ENCODE measurements at regions not wholly inside any gene's neighbourhood (a gene's known extent, or its start where the extent isn't known, plus 50 kb on each side); places are given as distances from the start of the nearest gene placed in this dataset.
A peak's percentile ranks its signal among the peaks of the same experiment; 100 is the strongest.

DNA sequence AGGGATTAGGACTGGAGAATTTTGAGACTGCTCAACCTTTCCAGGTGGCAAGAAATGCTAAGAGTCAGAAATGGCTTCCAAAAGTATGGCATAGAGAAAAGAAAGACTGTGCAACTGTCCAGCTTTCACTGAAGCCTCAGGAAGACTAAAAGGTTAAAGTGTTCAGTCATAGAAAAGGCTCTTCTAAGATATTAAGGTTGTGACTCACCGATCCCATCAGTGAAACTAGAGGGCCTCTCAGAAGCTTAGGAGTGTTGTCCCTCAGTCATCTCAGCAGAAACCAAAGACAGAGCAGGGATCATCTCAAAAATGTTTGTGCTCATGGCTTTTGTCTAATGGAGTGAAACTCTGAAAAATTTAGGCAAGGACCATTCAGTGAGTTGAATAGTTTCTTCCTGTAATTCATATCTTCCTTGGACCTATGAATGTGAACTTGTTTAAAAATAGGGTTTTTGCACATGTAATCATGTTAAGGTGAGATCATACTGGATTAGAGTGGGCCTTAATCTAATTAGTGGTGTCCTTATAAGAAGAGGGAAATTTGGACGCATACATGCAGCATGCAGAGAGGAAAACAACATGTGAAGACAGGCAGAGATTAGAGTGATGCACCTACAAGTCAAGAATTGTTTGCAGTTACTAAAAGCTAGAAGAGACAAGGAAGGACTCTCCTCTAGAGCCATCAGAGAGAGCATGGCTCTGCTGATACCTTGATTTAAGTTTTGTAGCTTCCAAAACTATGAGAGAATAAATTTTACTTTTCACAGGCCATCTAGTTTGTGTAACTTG, 71.3 kb downstream of the RPE65 start:
- peak; percentile 61 for DNase-seq

DNA sequence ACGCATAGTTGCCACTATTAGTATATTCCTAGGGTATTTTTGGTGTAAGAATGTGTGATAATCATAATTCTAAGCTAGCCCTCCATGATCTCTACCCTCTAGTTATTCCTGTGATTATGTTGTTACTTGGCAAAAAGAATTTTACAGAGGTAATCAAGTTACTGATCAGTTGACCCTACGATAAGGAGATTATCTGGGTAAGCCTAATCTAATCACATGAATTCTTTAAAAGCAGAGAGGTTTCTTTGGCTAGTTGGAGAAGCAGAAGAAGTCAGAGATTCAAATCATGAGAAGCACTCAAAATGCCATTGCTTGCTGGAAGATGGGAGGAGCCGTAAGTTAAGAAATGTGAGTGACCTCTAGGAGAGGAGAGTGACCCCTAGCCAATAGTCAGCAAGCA, 72.7 kb downstream of the RPE65 start:
- no peak for DNase-seq

DNA sequence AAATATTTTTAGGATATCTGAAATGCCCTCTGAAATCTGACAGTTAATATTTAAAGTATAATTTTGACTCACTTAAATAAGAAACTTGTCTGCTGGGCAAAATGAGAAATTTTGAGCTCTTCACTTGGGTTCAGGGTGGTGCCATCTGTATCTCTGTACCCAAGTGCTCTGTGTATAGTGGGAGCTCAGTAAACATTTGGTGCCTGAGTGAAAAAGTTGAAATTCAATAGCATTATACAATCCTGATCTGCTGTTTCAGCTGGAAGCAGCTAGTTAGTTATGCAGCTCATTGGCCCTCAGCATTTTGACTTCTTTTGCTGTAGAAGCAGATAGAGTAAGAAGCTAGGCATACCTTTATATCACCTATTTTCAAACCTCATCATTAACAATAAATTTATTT, 73.3 kb downstream of the RPE65 start:
- DNase-seq = no peak

DNA sequence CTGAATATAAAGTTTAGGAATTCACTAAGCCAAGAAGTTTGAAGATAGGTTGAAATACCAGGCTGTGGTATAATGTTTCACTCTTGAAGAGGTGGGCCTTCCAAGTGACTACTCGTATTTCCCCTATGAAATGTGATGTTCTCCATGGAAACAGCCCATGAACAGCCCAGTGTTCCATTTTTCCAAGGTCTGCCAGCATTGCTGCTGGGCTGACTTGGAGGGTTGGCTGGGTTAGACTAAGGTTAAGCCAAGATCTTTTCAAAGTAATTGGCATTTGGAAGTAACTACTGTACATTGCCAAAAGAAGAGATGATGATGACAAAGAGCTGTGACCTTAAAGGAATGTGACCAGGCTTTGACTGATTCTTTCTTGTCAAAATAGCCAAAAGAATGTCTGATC, 73.8 kb downstream of the RPE65 start:
- DNase-seq = no peak

DNA sequence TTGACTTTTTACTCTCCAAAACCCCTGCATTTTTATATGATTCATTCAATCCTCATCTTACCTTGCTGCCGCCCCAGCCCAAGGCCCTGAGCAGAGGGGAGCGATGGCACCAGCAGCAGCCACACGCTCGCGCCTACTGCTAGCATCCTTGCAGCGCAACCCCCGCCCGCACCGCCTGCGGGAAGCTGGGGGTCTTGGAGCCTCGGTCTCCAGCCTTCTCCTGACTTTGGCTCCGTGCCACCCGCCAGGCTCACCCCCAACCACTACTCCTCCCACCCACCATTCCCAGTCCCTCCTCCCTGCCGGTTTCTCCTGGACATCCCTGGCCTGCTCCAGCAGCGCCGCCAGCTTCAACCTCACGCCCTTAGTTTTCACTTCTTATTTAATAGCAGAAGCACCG, 76.6 kb downstream of the RPE65 start:
- DNase-seq = no peak

DNA sequence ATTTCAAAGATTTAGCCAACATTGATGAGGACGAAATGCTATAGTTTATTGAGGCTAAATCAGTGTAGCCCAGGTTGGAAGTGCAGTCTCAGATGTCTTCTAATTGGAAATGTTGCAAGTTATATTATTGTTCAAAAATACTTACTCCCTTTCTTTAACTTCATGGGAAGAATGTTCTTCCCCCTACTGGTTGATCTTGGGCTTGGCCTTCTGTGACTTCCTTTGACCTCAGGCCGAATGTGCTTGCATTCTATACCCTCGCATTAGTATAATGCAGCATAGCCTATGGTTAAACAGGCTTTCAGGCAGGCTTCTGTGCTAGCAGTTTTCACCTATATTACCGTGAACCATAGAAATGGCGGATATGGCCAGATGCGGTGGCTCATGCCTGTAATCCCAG, 77.3 kb downstream of the RPE65 start:
- peak; percentile 25 for DNase-seq

DNA sequence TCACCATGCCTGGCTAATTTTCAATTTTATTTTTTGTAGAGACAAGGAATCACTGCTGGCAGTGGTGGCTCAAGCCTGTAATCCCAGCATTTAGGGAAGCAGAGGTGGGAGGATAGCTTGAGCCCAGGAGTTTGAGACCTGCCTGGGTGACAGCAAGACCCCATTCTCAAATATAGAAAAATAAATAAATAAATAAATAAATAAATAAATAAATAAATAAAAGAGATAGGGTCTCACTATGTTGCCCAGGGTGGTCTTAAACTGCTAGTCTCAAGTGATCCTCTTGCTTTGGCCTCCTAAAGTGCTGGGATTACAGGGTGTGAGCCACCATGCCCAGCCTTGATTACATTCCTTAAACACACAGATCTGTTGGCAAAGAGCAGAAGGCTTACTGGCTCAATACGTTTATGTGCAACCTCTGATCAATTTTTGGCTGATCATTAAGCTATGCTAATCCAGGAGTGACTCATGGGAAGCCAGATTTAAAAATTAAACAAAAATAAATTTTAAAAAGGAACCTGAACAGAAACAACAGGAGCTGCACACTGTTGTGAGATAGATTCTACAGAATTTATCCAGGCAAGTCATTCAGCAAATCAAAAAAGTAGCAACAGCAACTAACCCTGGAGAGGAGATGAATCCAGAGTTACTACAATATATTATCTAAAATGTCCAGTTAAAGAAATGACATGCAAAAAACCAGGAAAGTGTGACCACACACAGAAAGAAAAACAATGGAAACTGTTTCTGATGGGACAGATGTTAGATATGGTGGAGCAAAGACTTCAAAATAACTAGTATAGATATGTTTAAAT, 79.4 kb downstream of the RPE65 start:
- DNase-seq = no peak

DNA sequence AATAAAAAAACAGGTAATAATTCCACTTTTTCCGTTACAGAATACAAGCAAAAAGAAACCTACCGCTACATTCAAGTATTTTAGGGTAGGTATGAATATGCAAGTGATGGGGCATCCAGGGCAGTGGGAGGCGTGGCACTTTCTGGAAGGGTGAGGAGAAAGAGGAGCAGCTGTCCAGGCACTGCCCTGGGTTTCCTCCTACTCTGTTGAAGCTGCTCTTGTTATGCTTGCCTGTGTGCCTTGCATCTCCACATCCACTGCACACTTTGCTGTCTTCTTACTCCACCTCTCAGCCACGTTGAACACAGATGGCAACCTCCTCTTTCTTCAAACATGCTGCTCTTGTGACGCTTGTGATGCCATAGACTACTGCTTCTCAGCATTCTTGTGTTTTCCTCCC, 83.2 kb downstream of the RPE65 start:
- DNase-seq = no peak

DNA sequence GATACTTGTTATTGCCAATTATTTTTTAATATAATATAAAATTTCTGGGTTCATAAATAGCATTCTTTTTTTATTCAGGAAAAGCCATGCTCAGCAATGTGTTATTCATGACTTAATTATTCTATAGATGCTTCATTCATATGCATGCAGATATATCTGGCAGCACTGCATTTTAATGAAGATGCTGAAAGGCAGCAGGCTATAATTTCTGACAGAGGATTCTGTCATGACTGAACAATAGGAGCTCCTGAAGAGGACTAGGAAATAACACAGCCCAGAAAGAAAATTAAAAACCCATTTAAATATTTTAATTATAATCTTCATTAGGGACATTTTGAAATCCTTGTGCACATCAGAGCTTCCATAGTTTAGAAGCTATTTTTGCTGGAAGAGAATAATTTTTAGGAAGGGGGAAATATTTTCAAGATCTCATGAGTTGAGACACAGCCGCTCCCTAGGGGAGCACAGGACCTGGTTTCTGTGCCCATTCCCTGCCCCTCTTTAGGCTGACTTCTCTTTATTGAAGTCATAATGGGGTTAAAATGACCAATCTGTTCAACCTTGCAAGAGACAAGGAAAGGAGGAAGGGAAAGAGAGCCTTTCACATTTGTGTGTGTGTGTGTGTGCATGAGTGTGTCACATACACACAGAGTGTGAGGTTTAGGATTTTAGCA, 83.9 kb downstream of the RPE65 start:
- DNase-seq = no peak

DNA sequence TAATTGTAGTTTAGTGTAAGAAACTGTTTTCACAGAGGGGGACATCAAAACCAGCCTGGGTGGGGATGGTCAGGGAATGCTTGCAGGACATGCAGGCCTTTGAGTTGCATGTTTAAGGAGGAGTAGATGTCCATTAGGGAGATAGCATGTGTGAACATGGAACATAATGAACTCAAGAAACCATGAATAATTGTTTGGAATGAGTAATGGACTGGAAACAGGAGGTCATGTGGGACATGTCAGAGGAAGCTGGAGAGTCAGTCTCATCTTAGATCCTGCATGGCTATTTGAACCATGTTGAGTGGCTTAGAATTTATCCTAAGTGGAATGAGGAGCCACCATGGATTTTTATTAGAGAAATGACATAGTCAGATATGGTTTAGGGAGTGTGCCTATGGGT, 86.4 kb downstream of the RPE65 start:
- peak; percentile 11 for DNase-seq

DNA sequence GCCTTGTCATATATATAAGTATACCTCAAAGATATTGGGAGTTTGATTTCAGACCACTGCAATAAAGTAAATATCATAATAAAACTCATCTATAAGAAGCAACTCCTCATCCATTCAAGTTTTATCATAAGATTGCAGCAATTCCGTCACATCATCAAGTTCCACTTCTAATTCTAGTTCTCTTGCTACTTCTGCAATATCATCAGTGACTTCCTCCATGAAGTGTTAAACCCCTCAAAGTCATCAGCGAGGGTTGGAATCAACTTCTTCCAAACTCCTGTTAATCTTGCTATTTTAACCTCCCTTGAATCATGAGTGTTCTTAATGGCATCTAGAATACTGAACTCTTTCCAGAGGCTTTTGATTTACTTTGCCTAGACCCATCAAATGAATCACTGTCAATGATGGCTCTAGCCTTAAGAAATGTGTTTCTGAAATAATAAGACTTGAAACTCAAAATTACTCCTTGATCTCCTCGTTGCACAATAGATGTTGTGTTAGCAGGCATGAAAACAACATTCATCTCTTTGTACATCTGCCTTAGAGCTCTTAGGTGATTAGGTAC, 88.3 kb downstream of the RPE65 start:
- no peak for DNase-seq

DNA sequence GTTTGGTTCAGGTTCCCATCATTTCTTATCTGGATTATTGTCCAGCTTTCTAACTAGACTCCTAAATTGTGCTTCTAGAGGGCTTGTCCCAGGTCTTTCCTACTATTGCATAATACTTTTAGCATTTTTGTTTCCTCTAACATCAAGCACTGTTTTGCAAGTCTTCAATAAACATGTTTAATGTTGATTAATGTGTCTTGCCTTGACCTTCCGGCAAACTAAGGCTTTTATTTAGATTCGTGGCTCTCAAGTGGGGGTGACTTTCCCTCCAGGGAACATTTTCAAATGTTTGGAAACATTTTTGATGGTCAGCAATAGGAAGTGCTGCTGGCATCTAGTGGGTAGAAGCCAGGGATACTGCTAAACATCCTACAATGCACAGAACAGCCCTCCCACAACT, 90.7 kb downstream of the RPE65 start:
- no peak for DNase-seq

DNA sequence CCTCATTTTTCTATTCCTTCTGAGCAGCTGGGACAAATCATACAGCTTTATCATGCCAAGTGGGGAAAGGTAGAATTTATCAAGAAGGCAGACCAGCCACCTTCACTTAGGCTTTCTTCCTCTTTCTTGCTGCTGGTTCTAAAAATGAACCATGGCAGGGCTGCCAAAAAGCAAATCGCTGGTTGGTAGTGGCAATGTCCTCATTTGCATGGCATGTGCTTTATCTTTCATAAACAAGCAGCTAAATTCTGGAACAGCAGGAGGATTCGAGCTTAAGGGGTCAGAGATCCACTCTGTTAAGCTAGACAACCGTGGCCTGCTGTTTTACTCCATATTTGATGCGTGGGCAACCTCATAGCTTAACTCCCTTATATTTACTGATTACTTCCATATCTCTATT, 91.3 kb downstream of the RPE65 start:
- DNase-seq = no peak

DNA sequence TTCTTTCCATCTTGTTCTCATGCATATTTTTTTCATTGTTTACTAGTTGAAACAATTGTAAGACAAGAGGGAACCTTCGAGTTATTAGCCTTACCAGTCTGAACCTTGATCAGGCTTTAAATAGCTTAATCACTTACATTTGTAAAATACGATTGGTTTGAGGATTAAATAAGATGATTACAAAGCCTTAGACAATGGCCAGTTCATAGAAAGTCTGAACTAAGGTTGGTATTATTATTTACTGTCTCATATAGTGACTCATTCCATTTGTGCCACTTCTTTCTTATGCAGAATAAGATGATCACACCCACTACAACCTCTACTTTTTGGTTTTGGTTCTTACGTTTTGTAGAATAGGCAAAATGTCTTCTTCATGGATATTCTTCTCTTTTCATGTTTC, 94.1 kb downstream of the RPE65 start:
- no peak for DNase-seq

DNA sequence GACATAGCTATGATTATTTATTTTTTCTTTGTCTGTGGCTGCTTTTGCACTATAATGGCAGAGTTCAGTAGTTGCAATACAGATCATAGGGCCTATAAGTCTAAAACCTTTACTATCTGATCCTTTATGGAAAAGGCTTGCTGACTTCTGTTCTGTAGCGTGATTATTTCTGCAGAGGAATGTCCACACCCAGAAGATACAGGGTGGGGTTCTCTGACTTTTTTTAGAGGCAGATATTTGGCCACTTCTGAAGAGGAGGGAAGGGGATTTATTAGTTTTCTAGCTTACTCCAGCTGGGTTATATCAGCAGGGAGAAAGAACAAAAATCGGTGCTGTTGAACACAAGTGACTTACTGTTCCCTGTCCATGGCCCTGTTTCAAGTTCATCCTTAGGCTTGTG, 97.6 kb downstream of the RPE65 start:
- no peak for DNase-seq

DNA sequence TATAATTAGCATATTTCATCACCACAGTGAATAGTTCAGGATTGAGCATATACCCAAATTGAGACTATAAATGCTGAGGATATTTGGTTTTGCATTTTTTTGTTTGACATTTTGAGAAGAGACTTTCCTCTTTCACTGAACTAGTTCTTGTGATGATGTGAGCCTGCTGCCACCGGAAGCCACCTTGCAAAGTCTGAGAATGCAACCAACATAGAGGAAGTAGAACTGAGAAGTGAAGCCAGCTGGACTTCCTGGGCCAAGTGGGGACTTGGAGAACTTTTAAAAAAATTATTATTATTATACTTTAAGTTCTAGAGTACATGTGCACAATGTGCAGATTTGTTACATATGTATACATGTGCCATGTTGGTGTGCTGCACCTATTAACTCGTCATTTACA, 102.3 kb downstream of the RPE65 start:
- no peak for DNase-seq

DNA sequence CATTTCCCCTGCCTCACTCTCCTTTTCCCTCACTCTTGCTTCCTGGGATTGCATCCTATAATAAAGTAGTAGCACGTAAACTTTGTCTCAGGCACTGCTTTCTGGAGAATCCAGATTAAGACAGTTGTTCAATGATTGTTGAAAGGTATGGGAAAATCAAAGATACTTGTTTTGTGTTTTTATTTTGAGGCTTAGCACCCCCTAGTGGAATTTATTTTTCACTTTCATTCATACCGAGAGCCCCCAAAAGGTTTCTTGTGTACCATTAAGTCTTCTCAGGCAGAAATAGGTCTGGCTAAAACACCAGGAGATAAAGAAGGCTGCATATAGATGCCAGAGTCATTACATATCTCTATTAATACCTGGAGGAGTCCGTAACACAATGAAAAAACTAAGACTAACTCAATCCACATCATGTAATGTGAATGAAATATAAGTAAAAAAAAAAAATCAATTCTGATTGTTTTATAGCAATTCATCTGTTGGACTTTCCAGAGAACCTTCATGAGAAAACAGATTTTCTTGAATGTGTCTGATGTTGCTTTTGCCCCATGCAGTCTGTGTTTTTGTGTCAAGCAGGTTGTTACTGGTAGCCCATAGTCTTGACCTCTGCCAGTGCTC, 103.5 kb downstream of the RPE65 start:
- peak; percentile 62 for DNase-seq

DNA sequence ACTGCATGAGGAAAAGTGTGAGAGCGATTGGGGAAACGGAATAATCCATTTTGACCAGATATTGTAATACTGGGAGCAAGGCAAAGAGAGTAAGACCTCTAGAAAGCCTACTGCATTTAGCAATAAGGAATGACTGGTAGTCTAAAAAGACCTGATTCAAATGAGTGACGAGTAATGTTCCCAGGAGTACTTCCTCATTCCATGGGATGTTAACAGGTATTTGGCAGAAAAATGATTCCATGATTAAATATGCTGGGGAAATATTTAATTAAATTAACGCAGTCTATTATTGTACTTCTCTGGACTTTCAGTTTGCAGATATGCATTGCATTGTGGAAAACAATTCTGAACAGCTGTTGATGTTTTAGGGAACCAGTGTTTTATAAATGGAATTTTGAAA, 105.5 kb downstream of the RPE65 start:
- DNase-seq = no peak

DNA sequence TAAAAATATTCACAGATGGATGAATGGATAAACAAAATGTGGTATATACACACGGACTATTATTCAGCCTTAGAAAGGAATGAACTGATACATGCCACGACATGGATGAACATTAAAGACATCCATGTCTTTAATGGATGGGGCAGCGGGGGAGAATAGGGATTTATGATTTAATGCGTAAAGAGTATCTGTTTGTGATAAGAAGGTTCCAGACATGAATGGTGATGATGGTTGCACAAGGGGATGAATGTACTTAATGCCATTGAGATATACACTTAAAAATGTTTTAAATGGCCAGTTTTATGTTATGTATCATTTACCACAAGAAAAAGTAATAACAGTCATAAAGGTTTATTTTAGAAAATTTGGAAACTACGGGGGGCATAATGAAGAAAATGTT, 108.6 kb upstream of the WLS start:
- no peak for DNase-seq

DNA sequence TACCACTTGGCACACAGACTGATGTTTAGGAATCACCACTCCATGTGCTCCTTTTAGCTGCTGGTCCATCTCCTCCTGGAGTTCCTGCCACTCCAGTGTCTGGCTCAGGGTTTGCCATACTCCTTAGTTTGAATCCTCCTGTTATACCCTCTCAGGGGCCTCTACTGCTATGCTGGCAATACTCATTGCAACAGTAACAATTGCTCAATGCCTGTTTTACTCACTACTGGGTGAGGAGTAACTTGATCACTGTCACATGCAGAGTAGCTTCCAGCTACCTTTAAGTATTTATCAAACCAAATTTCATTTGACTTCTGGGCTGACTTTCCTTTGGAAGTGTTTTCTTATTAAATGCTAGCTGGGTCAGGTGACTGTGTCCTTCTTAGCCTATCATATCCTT, 107.2 kb upstream of the WLS start:
- DNase-seq = no peak

DNA sequence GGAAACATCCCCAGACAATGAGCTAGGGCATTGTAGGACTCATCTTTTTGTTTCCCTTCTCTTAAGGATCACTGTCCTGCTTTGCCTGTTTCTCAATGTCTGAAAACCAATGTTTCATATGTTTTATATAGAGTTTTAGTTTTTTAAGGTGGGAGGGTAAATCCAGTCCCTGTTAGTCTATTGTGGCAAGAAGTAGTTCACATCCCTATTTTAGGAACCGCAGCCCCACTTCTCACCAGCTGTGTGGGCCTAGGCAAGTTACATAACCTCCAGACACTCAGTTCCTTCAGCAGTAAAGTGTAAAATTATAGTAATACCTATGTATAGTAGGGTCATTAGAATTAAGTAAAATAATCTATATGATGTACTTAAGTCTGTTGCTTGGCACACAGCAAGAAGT, 105.8 kb upstream of the WLS start:
- no peak for DNase-seq

DNA sequence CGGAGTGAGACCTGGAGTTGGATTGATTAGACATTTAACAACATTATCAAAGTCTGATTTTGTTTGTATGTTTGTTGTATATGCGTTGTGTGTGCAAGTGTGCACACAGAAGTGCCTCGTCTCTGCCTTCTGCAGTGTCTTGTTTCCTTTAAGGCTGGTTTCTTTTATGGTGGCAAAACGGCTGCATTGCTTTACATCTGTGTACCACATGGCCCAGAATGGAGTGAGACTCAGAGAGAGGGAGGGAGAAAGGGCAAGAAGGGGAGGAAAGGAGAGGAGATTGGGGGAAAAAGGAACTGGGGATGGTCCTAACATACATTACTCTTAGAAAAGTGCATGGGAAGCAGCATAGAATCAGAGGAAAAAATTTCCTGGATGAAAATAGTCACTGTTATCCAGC, 99.7 kb upstream of the WLS start:
- no peak for DNase-seq

Measured in DMS53 (cell line).